ENCODE measurements at regions not wholly inside any gene's neighbourhood (a gene's known extent, or its start where the extent isn't known, plus 50 kb on each side); places are given as distances from the start of the nearest gene placed in this dataset.
"Not testable (repeated sequence)": the region's sequence is repeated elsewhere in the genome, so short reads cannot be mapped to it uniquely, and the experiment has no call there.

DNA sequence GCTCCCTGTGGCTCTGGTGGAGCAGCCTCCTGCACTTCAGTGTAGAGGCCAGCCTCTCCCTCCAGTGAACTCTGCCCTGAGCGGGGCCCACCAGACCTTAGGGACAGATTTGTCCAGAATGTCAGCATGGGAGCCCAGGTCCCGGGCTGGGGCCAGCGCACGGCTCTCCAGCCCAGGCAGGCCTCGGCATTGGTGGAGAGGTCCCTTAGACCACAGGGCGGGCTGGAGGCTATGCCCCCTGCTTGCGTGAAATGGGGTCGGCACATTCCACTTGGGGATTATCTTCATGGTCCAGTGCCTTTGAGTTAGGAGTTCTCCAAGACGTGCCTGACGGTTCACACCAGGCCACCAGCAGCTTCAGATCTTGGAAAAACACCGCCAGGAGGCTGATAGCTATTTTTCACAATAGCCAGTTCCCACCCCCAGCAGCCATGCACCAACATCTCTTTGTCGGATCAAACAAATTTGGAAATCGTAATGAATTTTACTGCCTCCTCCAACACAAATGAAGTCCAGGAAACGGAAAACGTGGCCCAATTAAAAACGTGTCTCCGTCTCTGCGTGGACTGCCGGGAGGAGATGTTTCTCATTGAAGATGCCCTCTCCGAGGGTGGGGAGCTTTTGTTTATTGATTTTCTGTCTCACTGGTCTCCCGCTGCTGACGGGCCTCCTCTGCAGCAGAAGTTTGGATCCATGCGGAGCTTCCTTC is 110.0 kb upstream of the CIBAR2 start:
- no peak for DNase-seq

DNA sequence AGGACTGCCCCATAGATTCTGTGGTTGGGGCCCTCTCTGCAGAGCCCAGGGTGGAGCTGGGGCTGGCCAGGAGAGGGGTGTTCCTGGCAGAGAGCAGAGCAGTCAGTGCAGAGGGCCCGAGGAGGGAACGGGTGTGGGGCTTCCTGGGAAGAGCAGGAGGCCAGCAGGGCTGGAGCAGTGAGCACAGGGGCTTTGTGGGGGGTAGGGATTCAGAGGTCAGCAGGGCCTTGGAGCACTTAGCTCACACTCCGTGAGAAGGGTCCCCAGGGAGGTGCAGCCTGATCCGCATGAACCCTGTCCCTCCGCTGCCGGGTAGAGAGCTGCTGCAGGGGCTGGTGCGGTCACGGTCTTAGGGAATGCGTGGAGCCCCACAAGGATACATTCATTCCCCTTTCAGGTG is 113.0 kb upstream of the CIBAR2 start:
- no peak for DNase-seq

DNA sequence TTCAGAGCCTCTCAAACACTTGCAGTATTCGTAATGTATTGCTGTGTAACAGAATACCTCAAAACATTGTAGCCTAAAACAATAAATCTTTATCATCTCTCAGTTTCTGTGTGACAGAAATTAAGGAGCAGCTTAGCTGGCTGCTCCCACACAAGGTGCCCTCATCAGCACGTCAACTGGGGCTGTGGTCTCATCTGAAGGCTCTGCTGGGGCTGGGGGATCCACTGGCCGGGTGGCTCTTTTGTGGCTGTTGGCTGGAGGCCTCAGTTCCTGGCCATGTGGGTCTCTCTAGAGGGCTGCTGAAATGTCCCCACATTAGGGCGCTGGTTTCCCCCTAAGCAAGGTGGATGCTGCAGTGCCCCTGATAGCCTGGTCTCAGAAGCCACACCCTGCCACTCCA is 113.4 kb upstream of the CIBAR2 start:
- DNase-seq = no peak

DNA sequence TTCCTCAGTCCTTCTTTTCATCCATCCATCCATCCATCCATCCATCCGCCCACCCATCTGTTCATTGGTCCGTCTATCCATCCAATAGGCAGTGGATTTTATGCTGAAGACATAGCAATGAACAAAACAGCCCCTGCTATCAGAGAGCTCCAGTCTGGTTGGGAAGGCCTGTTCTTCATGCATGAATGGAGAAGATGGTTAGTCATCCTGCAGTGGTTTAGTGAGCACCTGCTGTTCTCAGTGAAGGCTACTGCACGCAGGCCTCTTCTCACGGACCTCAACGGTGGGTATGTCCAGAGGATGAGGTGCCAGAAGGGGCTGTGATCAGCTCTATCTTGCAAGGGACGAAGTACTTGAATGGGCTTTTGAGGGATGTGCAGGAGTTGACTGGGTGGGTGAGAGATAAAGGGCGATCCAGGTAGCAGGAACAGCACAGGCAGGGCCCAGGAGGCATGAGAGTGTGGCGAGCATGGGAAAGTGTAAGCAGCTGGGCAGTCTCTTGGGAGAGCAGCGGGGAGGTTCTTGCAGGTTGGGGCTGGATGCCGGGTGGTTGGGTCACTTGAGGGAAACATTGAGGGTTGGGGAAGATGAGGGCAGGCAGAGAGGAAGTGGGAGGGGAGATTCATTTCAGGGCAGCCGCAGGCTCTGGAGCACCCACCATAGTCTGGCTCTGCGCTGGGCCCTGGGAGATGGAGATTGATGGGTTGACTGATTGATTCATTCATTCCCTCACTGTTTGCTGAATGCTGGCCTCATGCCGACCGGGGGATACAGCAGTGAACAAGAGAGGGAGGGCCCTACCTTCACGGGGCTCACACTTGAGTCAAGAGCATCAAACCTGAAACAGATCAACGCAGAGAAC is 115.0 kb upstream of the CIBAR2 start:
- no peak for DNase-seq

DNA sequence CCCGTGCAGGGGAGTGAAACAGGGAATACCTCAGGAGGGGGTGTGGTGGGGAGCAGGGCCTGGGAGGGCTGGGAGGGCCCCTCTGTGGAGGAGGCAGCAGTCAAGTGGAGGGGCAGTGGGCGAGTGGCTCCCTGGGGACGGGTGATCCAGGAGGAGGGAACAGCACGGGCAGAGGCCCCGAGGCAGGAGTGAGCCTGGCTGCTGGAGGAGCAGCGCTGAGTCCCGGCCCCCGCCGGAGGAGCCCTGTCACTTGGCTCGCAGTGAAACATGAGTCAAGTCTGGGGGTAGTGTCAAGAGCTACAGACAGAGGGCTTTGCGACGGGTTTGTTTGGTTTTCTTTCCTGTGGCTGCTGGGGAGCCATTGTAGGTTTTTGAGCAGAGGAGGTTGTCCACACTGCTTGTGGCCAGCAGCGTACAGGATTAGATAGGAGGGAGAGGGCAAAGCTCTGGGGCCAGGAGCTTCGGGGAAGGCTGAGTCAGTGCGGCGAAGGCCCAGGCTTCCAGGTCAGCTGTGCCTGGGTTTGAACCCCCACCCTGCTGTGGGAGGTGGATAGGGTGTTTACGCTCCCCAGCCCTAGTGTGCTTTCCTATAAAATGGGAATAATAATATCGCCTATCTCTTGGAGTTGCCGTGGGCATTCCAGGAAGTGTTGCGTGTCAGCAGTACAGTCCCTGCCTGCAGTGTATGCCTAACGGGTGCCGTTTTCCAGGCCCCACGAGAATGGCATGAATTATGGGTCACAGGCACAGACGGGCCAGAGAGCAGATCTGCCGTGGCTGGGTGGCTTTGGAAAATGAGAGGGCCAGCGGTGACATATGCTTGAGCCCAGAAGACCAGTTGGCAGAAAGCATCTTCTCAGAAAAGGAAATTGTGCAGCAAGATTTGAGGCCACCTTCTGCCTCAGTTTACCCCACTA is 115.9 kb upstream of the CIBAR2 start:
- peak in 1 of 2 experiments; percentile 15 for DNase-seq

DNA sequence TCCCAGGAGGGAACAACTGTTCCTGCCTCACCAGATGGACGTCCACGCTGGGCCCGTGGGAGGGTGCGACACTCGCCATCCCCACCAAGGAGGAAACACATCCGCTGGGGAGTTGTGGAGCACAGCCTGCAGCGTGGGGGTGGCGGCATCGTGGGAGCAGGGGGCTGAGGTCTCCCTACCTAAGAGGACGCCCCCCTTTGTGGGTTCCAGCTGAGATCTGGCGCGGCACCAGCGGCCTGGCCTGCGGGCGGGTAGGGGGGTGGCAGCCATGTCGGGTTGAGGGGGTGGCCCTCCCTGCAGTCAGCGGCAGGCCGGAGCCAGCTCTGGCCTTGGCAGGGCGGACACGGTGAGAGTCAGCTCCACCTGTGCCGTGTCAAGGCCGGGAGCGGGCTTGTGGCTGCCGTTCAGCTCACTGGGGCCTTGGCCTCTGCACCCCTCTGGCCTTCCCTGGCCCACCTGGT is 116.7 kb upstream of the CIBAR2 start:
- no peak for DNase-seq

DNA sequence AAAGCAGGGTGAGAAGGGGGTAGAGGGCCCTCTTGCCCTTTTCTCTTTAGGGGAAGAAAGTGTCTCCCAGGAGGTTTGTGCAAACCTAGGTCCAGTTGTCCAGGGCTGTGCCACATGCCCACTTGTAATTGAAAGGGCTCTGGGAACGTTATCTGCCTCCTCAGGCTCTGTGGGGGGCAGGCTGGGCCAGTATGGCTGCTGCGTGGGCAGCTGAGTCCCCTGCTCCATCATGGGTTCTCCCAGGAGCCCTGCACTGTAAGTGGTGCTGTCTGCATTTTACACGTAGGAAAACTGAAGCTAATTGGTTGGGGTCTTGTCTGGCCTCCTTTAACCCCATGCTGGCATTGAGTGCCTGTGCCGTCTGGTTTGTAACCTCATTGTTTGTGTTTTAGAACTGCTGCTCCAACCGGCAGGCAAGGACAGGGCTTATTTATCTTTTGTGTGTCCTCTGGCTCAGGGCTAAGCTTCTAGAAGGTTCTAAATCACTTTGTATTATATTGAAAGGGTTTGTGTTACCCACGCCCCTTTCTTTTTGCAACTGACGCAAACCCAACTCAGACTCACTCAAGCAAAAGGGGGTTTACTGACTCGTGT is 117.7 kb upstream of the CIBAR2 start:
- no peak for DNase-seq

DNA sequence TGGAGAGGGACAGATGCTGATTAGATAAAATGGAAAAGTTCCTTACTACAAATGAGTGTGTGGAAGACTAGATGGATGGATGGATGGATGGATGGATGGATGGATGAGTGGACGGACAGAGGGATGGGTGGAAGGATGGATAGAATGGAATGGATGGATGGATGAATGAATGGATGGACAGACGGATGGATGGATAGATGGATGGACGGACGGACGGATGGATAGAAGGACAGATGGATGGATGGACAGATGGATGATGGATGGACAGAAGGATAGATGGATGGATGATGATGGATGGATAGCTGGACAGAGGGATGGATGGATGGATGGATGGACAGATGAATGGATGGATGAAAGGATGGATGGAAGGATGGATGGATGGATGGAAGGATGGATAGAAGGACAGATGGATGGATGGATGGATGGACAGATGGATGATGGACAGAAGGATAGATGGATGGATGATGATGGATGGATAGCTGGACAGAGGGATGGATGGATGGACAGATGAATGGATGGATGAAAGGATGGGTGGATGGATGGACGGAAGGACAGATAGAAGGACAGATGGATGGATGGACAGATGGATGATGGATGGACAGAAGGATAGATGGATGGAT is 118.6 kb upstream of the CIBAR2 start:
- DNase-seq = not testable (repeated sequence)

DNA sequence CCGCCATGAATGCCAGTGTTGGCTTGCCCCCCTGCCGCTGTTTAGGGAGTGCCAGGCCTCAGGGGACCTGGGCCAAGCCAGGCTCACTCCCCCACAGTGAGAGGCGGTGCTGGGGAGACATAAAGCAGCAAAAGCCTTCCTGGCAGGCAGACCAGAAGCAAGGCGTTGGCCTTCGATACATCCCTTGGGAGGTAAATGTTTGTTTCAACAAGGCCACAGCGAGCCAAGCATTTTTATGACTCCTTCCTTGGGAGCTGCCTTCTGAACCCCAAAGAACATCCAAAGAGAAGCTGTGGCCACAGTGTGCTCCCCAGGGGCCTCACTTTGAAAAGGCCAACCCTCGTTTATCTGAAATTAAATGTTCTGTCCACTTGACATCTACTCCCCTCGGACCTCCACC is 119.7 kb upstream of the CIBAR2 start:
- DNase-seq = no peak

DNA sequence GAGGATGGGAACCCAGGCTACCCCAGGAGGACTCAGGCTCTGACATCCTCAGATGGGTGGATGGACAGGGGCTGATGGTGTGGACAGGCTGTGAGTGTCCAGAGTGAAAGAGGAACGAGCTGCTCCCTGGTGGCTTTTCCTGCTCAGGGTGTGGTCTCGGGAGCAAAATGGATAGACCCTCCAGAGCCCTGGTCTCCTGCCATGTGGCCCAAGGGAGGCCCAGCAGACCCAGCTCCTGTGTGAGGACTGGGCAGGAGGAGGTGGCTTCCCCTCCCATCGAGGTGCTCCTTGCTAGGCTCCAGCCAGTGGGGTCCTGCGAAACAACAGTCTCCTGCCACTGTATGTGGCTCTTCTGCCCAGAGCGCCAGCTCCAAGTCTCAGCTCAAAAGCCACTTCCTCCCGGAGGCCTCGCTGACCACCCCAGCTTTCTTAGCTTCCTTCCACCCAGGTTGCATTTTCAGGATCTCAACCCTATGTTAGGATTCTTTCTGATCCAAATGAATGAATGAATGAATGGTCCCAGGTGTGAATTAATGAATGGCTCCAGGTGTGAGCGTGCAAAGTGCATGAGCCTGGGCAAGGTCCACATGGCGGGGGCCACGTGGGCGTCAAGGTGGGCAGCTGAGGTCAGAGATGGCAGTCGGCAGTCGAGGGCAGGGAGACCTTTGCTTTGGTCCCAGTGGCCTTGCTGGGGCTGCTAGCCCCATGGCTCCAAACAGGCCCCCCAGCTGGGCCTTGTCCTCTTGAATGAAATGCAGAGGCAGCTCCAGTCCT is 120.3 kb upstream of the CIBAR2 start:
- DNase-seq = no peak

DNA sequence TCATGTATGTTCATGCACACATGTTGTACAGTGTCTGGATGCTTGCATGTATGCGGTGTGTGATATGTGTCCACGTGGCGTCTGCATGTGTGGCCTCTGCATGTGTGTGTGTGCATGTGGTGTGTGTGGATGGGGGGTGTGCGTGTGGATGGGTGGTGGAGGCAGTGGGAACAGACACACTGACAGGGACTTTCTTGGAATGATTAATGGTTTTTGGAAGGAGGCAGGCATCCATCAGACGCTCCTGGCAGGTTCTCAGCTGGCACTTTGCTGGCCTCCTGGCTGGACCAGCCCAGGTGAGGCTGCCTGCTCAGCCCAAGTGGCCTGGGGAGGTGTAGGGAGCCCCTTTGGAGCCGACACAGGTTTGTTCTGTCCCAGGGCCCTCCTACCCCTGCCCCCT is 121.2 kb upstream of the CIBAR2 start:
- no peak for DNase-seq

DNA sequence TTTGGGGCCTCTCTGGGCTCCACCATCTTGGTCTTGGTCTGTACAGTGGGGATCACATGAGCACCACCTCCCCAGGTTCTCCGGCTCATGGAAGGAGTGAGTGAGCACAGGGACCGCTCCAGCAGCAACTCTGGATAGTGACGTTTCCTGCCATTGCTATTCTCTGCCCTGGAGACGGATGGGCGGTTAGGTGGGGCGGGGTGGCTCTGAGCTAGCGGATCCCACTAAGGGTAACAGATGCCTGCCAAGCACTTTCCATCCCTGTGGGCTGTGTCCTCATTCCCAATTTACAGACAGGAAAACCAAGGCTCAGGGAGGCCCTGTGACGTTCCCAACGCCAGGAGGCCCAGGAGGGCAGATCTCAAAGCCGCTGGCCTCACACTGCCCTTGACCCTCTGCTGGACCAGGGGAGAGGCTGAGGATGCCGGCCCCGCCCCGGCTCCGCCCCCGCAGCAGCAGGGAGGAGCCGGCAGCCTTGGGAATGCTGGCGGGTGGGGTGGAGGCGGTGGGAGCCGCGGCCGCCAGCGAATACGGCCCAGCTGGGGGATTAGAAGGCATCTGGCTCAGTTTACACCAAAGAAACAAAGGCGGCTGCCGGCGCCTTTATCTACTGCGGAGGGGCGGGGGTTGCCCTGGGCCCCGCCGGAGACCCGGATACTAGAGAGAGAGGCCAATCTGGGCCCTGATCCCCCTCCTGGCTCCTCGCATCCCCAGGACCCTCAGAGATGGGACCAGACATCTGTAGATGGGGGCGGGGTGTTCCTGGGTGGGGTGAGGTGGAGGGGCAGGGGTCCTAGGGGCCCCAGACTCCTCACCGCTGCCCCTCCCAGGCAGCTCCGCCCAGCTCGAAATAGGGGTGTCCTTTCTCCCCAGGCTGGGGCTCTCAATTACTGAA is 122.3 kb upstream of the CIBAR2 start:
- DNase-seq = no peak

DNA sequence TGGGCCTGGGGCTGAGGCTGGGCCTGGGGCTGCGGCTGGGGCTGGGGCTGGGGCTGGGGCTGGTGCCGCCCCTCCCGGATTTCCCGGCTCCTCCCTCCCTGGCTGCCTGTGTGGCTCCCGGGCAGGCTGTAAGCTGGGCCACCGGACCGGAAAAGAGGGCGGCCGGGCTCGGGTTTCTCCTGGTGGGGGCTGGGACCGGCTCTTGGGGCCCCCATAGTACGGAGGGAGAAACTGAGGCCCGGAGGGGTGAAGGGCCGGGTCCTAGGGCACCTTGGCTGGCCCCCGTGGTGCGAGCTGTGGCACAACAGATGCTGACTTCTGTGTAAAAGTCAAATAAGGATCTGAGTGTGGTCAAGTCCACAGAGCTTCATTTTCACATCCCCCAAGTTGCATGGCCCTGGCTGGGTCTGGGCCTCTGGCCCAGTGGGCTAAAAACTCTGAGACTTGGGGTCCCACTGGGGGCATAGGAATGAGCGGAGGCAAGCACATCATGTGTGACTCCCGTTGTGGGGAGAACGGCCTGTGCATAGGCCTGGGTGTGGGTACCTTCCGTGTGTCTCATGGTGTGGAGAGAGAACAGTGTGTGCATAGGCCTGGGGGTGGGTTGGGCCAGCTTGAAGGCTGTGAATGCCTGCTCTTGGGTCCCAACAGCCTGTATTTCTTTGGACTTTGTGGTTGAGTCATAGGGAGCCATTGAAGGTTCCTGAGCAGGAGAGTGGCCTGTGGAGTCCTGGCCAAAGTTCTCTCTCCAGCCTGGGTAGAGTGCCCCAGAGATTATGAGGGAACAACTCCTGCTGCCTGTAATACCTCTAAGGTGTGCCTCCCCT is 123.9 kb upstream of the CIBAR2 start:
- no peak for DNase-seq

DNA sequence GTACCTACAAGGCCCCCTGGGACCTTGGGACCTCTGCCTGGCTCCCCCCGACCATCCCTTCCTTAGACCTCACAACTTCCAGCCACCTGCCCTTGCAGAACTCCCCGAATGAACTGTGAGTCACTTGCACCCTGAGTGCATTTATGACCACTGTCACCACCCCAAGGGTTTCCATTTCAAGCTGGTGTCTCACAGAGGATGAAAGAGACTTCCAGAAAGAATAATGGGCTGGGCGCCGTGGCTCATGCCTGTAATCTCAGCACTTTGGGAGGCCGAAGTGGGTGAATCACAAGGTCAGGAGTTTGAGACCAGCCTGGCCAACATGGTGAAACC is 124.5 kb upstream of the CIBAR2 start:
- no peak for DNase-seq

DNA sequence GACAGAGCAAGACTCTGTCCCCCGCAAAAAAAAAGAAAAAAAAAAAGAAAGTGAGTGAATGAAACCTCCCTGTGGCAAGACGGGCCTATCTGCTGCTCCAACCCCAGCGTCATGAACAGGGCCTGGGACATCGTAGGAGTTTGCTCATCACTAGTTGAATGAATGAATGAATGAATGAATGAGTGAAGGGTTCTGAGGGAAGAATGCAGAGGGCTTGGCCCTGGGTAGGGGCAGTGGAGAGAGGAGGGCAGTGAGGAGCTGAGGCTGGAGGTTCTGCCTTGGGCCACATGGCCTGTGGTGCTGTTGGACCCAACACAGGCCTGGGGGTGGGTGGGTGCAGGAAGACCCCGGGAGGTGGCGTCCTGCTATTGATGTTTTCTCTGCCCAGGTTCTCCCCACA is 125.5 kb upstream of the CIBAR2 start:
- no peak for DNase-seq

DNA sequence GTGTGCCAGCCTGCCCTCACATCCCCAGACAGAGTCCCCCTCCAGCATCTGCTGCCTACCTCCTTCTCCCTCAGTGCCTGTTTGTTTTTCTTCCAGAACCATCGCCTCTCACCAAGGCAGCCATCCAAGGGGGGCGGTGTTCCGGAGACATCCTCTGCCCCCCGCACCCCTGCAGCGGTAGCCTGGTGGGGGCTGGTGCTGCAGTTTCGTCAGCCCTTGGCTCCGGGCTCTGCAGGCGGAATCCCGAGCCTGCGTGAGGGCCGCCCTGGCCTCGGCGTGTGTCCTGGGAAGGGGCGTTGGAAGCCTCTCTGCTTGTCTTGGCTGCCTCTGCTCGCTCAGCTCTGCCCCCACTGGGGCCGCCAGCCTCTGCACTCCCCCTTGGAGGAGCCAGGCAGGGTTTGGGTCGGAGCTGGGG is 126.0 kb upstream of the CIBAR2 start:
- no peak for DNase-seq

DNA sequence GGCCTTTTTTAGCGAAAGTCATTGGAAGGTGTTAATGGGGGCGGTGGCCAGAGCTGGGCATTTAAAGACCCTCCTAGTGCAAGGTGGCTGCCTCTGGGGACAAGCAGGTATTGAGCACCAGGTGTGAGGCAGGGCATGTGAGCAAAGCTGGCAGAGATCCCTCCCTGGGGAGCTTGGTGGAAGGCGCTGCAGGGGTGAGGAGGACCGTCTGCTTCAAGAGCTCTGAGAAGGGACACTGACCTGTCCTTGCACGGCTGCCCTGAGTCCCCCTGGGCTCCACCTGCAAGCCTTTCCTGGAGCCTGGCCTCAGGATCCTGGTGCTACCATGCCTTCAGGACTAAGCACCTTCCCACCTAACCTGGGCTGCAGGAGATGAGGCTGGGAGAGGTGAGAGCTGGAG is 127.0 kb upstream of the CIBAR2 start:
- DNase-seq = no peak

DNA sequence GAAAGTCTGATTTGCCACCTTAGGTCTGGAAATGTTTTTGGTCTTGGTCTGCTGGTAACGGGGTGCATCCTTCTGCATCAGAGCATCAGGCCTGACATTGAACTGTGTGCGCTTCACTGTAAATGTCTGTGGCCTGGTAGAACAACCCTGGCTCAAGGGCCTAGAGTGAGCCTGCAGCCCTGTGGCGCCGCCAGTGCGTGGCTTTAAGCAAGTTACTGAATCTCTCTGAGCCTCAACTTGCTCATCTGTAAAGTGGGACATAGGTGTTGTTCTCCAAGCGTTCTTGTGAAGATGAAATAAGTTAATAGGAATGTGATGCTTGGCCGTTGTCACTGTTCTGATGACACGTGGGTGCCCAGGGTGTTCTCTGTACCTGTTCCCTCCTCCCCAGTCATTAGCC is 127.6 kb upstream of the CIBAR2 start:
- DNase-seq = no peak
